ENCODE measurements at regions not wholly inside any gene's neighbourhood (a gene's known extent, or its start where the extent isn't known, plus 50 kb on each side); places are given as distances from the start of the nearest gene placed in this dataset.

DNA sequence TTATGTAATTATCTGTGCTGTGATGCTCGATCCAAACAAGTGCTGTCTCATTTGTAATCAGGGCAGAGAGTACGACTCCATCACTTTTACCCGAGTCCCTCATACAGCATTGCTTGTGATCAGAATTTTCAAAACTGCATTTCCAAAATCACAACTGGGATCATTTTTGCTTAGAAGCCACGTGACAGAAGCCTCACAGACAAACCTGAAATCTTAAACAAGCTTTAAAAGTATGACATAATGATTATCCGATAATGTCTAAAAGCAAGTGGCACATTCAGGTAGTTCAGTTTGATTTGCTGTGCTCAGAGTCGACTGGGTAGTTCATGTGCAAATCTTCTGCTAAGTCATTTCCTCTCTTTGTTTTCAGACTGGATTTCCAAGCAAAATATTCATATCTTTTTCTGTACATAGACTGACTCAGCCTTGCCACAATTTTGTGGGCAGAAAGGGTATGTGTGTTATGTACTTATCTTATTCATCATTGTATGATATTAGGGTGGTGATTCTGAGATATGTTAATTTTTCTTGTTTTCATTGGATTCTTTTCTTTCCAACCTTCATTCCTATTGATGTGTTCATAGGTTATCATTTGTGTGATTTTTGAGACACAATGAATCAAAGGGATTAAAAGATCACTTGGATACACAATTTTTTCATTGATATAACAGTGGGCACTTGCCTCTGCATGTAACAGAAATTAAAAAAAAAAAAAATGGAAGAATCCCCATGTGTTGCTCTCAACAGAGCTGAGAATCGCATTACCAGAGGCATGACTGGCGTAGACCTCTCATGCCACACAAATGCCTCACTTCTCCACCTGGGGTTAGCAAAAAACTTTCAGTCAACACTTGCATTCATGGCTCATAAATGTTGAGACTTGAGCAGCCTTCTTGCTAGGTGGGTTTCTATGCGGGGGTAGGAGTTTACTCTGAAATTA lies 355.7 kb downstream of the LTN1 start:
- no peaks in the 10 kb centered on the region for H3K36me3 Mint-ChIP-seq (ENCODE audit: unreplicated experiment)
- H3K27ac Mint-ChIP-seq (ENCODE audit: unreplicated experiment), result no peak overlapping the region
- H3K9me3 Mint-ChIP-seq (ENCODE audit: unreplicated experiment), result no peaks in the 10 kb centered on the region
- no peaks in the 10 kb centered on the region for H3K4me1 Mint-ChIP-seq (ENCODE audit: low read depth, unreplicated experiment)
- no peak overlapping the region for H3K4me3 Mint-ChIP-seq (ENCODE audit: unreplicated experiment)
- no peaks in the 10 kb centered on the region for H3K27me3 Mint-ChIP-seq (ENCODE audit: unreplicated experiment)
- DNase-seq, result no peak
- TF ChIP-seq, protein P1, sequence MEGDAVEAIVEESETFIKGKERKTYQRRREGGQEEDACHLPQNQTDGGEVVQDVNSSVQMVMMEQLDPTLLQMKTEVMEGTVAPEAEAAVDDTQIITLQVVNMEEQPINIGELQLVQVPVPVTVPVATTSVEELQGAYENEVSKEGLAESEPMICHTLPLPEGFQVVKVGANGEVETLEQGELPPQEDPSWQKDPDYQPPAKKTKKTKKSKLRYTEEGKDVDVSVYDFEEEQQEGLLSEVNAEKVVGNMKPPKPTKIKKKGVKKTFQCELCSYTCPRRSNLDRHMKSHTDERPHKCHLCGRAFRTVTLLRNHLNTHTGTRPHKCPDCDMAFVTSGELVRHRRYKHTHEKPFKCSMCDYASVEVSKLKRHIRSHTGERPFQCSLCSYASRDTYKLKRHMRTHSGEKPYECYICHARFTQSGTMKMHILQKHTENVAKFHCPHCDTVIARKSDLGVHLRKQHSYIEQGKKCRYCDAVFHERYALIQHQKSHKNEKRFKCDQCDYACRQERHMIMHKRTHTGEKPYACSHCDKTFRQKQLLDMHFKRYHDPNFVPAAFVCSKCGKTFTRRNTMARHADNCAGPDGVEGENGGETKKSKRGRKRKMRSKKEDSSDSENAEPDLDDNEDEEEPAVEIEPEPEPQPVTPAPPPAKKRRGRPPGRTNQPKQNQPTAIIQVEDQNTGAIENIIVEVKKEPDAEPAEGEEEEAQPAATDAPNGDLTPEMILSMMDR (IDR thresholded peaks at IDR 0.05; ENCODE audit: partially characterized antibody, unreplicated experiment), result no peak

DNA sequence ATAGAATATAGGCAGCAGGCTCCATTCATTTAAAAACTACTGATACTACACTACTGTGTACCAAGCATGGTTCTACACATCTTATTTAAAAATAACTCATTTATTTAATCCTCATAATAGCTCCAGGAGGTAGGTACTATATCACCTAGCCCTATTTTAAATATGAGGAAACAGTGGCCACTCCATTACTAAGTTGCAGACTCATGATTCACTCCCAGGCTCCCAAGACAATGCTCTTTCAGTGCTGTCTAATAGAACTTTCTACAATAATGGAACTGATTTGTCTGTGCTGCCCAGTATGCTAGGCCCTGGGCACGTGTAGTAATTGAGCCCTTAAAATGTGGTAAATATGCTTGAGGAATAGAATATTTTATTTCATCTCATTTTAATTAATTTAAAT lies 357.1 kb downstream of the LTN1 start:
- Mint-ChIP-seq H3K4me1 (ENCODE audit: low read depth, unreplicated experiment) (no peaks in the 10 kb centered on the region), H3K27ac (ENCODE audit: unreplicated experiment) (no peak overlapping the region), H3K9me3 (ENCODE audit: unreplicated experiment) (no peaks in the 10 kb centered on the region), H3K4me3 (ENCODE audit: unreplicated experiment) (no peak overlapping the region), H3K36me3 (ENCODE audit: unreplicated experiment) (no peaks in the 10 kb centered on the region), H3K27me3 (ENCODE audit: unreplicated experiment) (no peaks in the 10 kb centered on the region)
- TF ChIP-seq, protein P1 (IDR thresholded peaks at IDR 0.05; ENCODE audit: partially characterized antibody, unreplicated experiment), result no peak
- no peak for DNase-seq

DNA sequence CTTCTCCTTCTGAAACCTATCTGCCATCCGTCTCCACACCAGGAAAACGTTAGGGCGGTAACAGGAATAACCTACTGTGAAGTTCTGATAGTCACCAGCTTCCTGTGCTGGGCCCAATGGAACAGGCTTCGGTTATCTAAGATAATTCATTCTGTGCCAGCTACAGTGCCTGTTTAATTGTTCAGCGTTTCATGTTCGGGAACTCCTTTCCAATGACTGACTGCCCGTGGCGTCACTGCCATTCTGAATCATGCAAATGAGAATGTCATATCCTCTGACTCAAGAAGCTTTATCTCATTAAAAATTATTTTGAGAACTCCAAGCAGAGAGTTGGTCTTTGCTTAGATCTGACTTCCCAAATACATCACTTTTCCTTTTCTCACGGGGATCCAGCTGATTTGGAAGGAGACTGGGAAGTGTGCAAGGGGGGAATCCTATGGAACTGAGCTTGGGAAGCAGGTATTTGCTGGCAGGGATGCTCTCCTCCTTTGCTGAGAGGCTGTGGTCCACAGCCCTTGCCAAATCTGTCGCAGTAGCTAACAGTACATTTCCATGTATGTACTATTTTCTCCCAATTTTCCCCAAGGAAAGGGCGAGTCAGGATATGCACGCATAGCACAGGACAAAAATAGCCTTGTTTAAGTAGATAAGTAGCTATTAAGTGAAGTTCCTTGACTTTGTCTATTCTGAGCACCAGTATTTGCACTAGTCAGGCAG lies 358.7 kb downstream of the LTN1 start:
- no peak overlapping the region for H3K27ac Mint-ChIP-seq (ENCODE audit: unreplicated experiment)
- H3K4me3 Mint-ChIP-seq (ENCODE audit: unreplicated experiment), result no peak overlapping the region
- no peaks in the 10 kb centered on the region for H3K4me1 Mint-ChIP-seq (ENCODE audit: low read depth, unreplicated experiment)
- DNase-seq, result no peak
- H3K9me3 Mint-ChIP-seq (ENCODE audit: unreplicated experiment), result no peaks in the 10 kb centered on the region
- TF ChIP-seq, protein P1 (IDR thresholded peaks at IDR 0.05; ENCODE audit: partially characterized antibody, unreplicated experiment), result no peak
- H3K36me3 Mint-ChIP-seq (ENCODE audit: unreplicated experiment), result no peaks in the 10 kb centered on the region
- no peaks in the 10 kb centered on the region for H3K27me3 Mint-ChIP-seq (ENCODE audit: unreplicated experiment)

DNA sequence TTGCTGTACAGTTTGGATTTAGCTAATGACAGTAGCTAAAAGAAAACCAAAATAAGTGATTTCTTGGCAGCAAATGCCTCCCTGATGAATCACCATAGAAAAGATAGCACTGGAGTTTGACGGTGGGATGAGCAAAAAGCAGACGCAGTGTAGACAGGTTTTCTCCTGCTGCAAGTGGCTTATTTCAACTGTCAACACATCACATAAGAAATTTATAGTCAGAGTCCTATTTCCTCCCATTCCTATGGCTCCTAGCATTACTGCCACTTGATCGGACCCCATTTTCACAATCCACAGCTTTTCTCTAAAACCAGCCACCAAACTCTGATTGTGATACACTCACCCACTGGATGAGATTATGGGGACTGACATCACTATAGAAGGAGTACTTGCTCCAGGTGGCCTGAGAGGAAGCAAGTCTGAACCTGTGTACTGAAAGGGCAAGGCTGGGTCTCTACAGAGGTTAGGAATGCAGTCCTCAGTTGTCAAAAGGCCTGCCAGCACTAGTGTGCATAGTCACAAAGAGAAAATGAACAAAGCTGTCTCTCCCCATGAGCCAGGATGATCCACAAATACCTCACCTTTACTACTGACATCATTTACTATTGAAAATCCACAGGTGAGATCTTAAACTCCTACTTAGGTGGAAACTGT lies 359.8 kb downstream of the LTN1 start:
- no peaks in the 10 kb centered on the region for H3K27me3 Mint-ChIP-seq (ENCODE audit: unreplicated experiment)
- DNase-seq, result no peak
- H3K4me3 Mint-ChIP-seq (ENCODE audit: unreplicated experiment), result no peak overlapping the region
- no peak overlapping the region for H3K27ac Mint-ChIP-seq (ENCODE audit: unreplicated experiment)
- H3K4me1 Mint-ChIP-seq (ENCODE audit: low read depth, unreplicated experiment), result no peaks in the 10 kb centered on the region
- TF ChIP-seq, protein P1 (IDR thresholded peaks at IDR 0.05; ENCODE audit: partially characterized antibody, unreplicated experiment), result no peak
- H3K9me3 Mint-ChIP-seq (ENCODE audit: unreplicated experiment), result no peaks in the 10 kb centered on the region
- H3K36me3 Mint-ChIP-seq (ENCODE audit: unreplicated experiment), result no peaks in the 10 kb centered on the region
